ENCODE measurements at regions not wholly inside any gene's neighbourhood (a gene's known extent, or its start where the extent isn't known, plus 50 kb on each side); places are given as distances from the start of the nearest gene placed in this dataset.

DNA sequence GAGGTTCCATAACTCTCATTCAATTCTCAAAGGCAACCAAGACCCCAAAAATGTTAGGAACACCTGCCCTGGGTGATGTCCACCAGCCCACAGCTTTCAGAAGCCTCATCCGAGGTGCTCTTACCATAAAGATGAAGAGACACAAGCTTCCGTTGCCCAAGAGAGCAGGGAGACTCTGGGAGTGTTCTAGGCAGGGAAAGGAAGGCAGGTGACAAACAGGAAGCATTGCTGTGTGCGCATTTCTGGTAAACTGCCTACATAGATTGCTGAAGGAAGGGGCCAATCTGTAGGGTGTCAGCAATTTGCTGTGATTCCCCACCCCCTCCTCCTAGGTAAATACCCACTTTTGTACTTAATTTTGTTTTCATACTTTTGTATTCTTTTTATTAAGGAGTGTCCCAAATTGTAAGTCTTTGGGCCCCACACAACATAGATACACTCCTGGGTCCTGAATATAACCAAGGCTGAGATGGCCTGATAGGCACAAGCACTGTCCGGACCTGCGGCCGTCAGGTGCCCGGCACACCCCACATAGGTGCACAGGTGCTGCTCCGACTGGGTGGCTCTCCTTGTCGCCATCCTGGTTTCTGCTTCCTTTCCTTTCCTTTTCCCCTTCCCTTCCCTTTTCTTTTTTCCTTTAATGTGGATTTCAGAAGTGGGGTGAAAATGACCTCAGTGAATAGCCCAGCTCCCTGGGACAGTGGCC lies 51.4 kb upstream of the SMNDC1 start:
- Histone ChIP-seq H3K4me1 (ENCODE audit: insufficient read depth, low read length) (peaks cover 14% of the 10 kb centered on the region), H3K9ac (ENCODE audit: insufficient read depth, low read depth, low read length) (no peak overlapping the region), H3K4me3 (replicated peaks in 1 of 3; ENCODE audit: insufficient read depth in 1 of 3, low read depth in 2 of 3, low read length in 3 of 3) (no peak overlapping the region; a peak in 1 of 6 replicates), H3K79me2 (ENCODE audit: insufficient read depth, low read length) (no peaks in the 10 kb centered on the region), H3K4me2 (ENCODE audit: low read depth, low read length) (peak overlapping the region; percentile 50), H4K20me1 (ENCODE audit: insufficient read depth, low read length) (no peaks in the 10 kb centered on the region), H3K27me3 (ENCODE audit: control insufficient read depth in 1 of 2, insufficient read depth in 2 of 2, low read length in 2 of 2) (peaks cover 0 to 34% of the 10 kb centered on the region in 2 experiments; a peak in 3 of 5 replicates), H3K9me3 (ENCODE audit: low read length) (no peaks in the 10 kb centered on the region), H2AFZ (ENCODE audit: low read length) (no peak overlapping the region), H3K27ac (ENCODE audit: extremely low read length, insufficient read depth, low read length) (no peak overlapping the region), H3K36me3 (replicated peaks in 1 of 2; ENCODE audit: control insufficient read depth in 1 of 2, insufficient read depth in 2 of 2, low read length in 2 of 2) (no peaks in the 10 kb centered on the region)
- intact Hi-C loops (cut with micrococcal nuclease; ENCODE audit: unreplicated experiment) (no loop called here), in situ Hi-C loops (cut with HindIII; ENCODE audit: extremely low pct_ligation_motif_present, low pct_unique_long_range_greater_than_20kb) (no loop called here)
- ChIA-PET CTCF (ENCODE audit: low intra/inter-chr PET ratio, low total read pairs) (interaction anchor here (4.1 kb wide), 1 partner anchor 191 kb away, joined by 27 read pairs; no protein-coding TSS in a partner anchor), POLR2A (no interaction called here)
- WGBS (ENCODE audit: low lambda C conversion rate), result 33% methylated on average over 9 of the region's 9 CpGs
- DNase-seq (ENCODE audit: low spot score) (no peak), FAIRE-seq (no peak), ATAC-seq (no peak)
- no TSS peak for BruUV-seq (replicated peaks)
- TF ChIP-seq, protein P1, sequence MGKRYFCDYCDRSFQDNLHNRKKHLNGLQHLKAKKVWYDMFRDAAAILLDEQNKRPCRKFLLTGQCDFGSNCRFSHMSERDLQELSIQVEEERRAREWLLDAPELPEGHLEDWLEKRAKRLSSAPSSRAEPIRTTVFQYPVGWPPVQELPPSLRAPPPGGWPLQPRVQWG (CRISPR knock-in tag; IDR thresholded peaks at IDR 0.05; ENCODE audit: borderline replicate concordance, low read depth), result no peak
- TF ChIP-seq ZNF335 (CRISPR knock-in tag; IDR thresholded peaks at IDR 0.05), result no peak
- no peak for TF ChIP-seq ONECUT2 (CRISPR knock-in tag; IDR thresholded peaks at IDR 0.05)
- no peak for TF ChIP-seq CREM (IDR thresholded peaks at IDR 0.05)
- TF ChIP-seq CREM (CRISPR knock-in tag; IDR thresholded peaks at IDR 0.05), result no peak
- TF ChIP-seq SCMH1 (CRISPR knock-in tag; IDR thresholded peaks at IDR 0.05; ENCODE audit: borderline replicate concordance), result no peak
- TF ChIP-seq MZF1 (CRISPR knock-in tag; IDR thresholded peaks at IDR 0.05; ENCODE audit: borderline replicate concordance), result no peak

GRCh38 chr10:110356628-110357245 lies 52.0 kb upstream of the SMNDC1 start:
- 13% methylated on average over 18 of the region's 19 CpGs for WGBS (ENCODE audit: low lambda C conversion rate)
- ATAC-seq (peak; percentile 39), FAIRE-seq (no peak)

More at GRCh38 chr10:110356628-110357245, 52.0 kb upstream of the SMNDC1 start:
- H2AFZ ChIP-seq (ENCODE audit: low read length), result no peak overlapping the region
- no peak overlapping the region for H3K27ac ChIP-seq (ENCODE audit: extremely low read length, insufficient read depth, low read length)
- H3K9ac ChIP-seq (ENCODE audit: insufficient read depth, low read depth, low read length), result no peak overlapping the region
- TF ChIP-seq FOSL2 (CRISPR knock-in tag; IDR thresholded peaks at IDR 0.05) (peak; percentile 37), ZKSCAN1 (IDR thresholded peaks at IDR 0.05; ENCODE audit: low read length) (no peak), PRPF4 (IDR thresholded peaks at IDR 0.05; ENCODE audit: low read depth, low read length, poor library complexity, severe bottlenecking) (no peak), NFYC (CRISPR knock-in tag; IDR thresholded peaks at IDR 0.05) (no peak), ZNF768 (CRISPR knock-in tag; IDR thresholded peaks at IDR 0.05) (peak; percentile 54; the same call in 1 of the 2 replicates)
- peaks cover 0 to 37% of the 10 kb centered on the region in 2 experiments; a peak in 3 of 5 replicates for H3K27me3 ChIP-seq (ENCODE audit: control insufficient read depth in 1 of 2, insufficient read depth in 2 of 2, low read length in 2 of 2)
- intact Hi-C loops (cut with micrococcal nuclease; ENCODE audit: unreplicated experiment) (no loop called here), in situ Hi-C loops (cut with HindIII; ENCODE audit: extremely low pct_ligation_motif_present, low pct_unique_long_range_greater_than_20kb) (no loop called here)
- no peak for DNase-seq (ENCODE audit: low spot score)
- no peaks in the 10 kb centered on the region for H3K36me3 ChIP-seq (replicated peaks in 1 of 2; ENCODE audit: control insufficient read depth in 1 of 2, insufficient read depth in 2 of 2, low read length in 2 of 2)
- H3K4me2 ChIP-seq (ENCODE audit: low read depth, low read length), result peak overlapping the region; percentile 50
- H3K9me3 ChIP-seq (ENCODE audit: low read length), result no peaks in the 10 kb centered on the region
- no peaks in the 10 kb centered on the region for H3K79me2 ChIP-seq (ENCODE audit: insufficient read depth, low read length)
- ChIA-PET CTCF (ENCODE audit: low intra/inter-chr PET ratio, low total read pairs) (interaction anchor here (4.1 kb wide), 1 partner anchor 190 kb away, joined by 27 read pairs; no protein-coding TSS in a partner anchor), POLR2A (no interaction called here)
- peaks cover 14% of the 10 kb centered on the region for H3K4me1 ChIP-seq (ENCODE audit: insufficient read depth, low read length)
- no TSS peak for BruUV-seq (replicated peaks)
- H4K20me1 ChIP-seq (ENCODE audit: insufficient read depth, low read length), result no peaks in the 10 kb centered on the region
- no peak overlapping the region; a peak in 1 of 6 replicates for H3K4me3 ChIP-seq (replicated peaks in 1 of 3; ENCODE audit: insufficient read depth in 1 of 3, low read depth in 2 of 3, low read length in 3 of 3)

All from HepG2 (cell line).